ENCODE measurements at regions not wholly inside any gene's neighbourhood (a gene's known extent, or its start where the extent isn't known, plus 50 kb on each side); places are given as distances from the start of the nearest gene placed in this dataset.

DNA sequence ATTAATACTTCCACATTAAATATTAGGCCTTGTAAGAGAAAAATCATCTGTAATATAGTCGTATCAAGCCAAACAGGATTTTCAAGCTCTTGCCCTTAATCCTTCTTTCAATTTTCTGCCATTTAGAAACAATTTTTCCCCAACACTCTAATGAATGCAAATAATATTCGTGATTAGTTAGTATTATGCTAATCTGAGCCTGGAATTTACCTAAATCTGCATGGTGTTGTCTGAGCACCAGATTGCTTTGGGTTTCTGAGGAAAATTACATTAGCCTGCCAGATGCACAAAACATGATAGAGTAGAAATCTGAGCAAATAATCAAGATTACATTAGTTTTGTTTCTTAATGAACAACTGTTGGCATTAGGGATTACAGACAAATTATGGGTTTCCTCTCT, 176.6 kb downstream of the ZDHHC21 start:
- Histone ChIP-seq H3K9me3 (ENCODE audit: control insufficient read depth, insufficient read depth, low read depth, low read length) (no peaks in the 10 kb centered on the region), H3K4me3 (ENCODE audit: low read depth, low read length) (no peak overlapping the region), H3K36me3 (ENCODE audit: control insufficient read depth in 2 of 2, insufficient read depth in 1 of 2, low read length in 2 of 2) (no peaks in the 10 kb centered on the region), H3K27ac (ENCODE audit: extremely low read depth, low read depth, low read length) (no peak overlapping the region), H3K4me1 (ENCODE audit: control insufficient read depth, insufficient read depth, low read length) (no peaks in the 10 kb centered on the region)
- ChIA-PET POLR2A (no interaction called here), CTCF (interaction anchor here (0.6 kb wide), 1 partner anchor 36 kb away, joined by 3 read pairs; no protein-coding TSS in a partner anchor)
- no peak for TF ChIP-seq ZNF354C (tag by site-specific recombination; IDR thresholded peaks at IDR 0.05; ENCODE audit: borderline replicate concordance, low read depth)
- TF ChIP-seq PRDM10 (tag by site-specific recombination; IDR thresholded peaks at IDR 0.05), result no peak
- TF ChIP-seq KLF1 (tag by site-specific recombination; IDR thresholded peaks at IDR 0.05), result no peak
- no peak for TF ChIP-seq ZNF146 (tag by site-specific recombination; IDR thresholded peaks at IDR 0.05)
- no peak for TF ChIP-seq ZNF596 (tag by site-specific recombination; IDR thresholded peaks at IDR 0.05)
- TF ChIP-seq ZNF701 (tag by site-specific recombination; IDR thresholded peaks at IDR 0.05), result no peak

GRCh38 chr9:14515571-14516198, 177.5 kb downstream of the ZDHHC21 start:
- Histone ChIP-seq H3K27ac (ENCODE audit: extremely low read depth, low read depth, low read length) (no peak overlapping the region), H3K4me1 (ENCODE audit: control insufficient read depth, insufficient read depth, low read length) (no peaks in the 10 kb centered on the region), H3K9me3 (ENCODE audit: control insufficient read depth, insufficient read depth, low read depth, low read length) (no peaks in the 10 kb centered on the region), H3K4me3 (ENCODE audit: low read depth, low read length) (no peak overlapping the region), H3K36me3 (ENCODE audit: control insufficient read depth in 2 of 2, insufficient read depth in 1 of 2, low read length in 2 of 2) (no peaks in the 10 kb centered on the region)
- CTCF ChIA-PET, result interaction anchor here (0.5 to 1.0 kb wide), 2 partner anchors 51 to 639 kb away, joined by 3 to 4 read pairs; no protein-coding TSS in a partner anchor
- no peak for TF ChIP-seq ZNF175 (tag by site-specific recombination; IDR thresholded peaks at IDR 0.05)
- TF ChIP-seq ZNF214 (tag by site-specific recombination; IDR thresholded peaks at IDR 0.05; ENCODE audit: borderline replicate concordance), result no peak
- TF ChIP-seq ZNF239 (tag by site-specific recombination; IDR thresholded peaks at IDR 0.05), result no peak
- no peak for TF ChIP-seq ZNF558 (tag by site-specific recombination; IDR thresholded peaks at IDR 0.05)
- POLR2A ChIA-PET, result no interaction called here

- CTCF ChIA-PET, result interaction anchor here (0.5 kb wide), 1 partner anchor 640 kb away, joined by 3 read pairs; no protein-coding TSS in a partner anchor
- Histone ChIP-seq H3K27ac (ENCODE audit: extremely low read depth, low read depth, low read length) (no peak overlapping the region), H3K4me3 (ENCODE audit: low read depth, low read length) (no peak overlapping the region), H3K4me1 (ENCODE audit: control insufficient read depth, insufficient read depth, low read length) (no peaks in the 10 kb centered on the region), H3K9me3 (ENCODE audit: control insufficient read depth, insufficient read depth, low read depth, low read length) (no peaks in the 10 kb centered on the region), H3K36me3 (ENCODE audit: control insufficient read depth in 2 of 2, insufficient read depth in 1 of 2, low read length in 2 of 2) (no peaks in the 10 kb centered on the region)
- POLR2A ChIA-PET, result no interaction called here
- TF ChIP-seq ZSCAN23 (tag by site-specific recombination; IDR thresholded peaks at IDR 0.05) (no peak), ZNF488 (tag by site-specific recombination; IDR thresholded peaks at IDR 0.05) (no peak), ZNF280C (tag by site-specific recombination; IDR thresholded peaks at IDR 0.05) (no peak), ZNF10 (tag by site-specific recombination; IDR thresholded peaks at IDR 0.05) (no peak), BCL11B (tag by site-specific recombination; IDR thresholded peaks at IDR 0.05; ENCODE audit: low read depth) (no peak), ZBTB21 (tag by site-specific recombination; IDR thresholded peaks at IDR 0.05) (no peak), YY1 (tag by site-specific recombination; IDR thresholded peaks at IDR 0.05) (no peak), KLF9 (tag by site-specific recombination; IDR thresholded peaks at IDR 0.05; ENCODE audit: low read depth) (no peak), ZNF138 (tag by site-specific recombination; IDR thresholded peaks at IDR 0.05; ENCODE audit: borderline replicate concordance) (no peak)
- TF ChIP-seq, protein P1, sequence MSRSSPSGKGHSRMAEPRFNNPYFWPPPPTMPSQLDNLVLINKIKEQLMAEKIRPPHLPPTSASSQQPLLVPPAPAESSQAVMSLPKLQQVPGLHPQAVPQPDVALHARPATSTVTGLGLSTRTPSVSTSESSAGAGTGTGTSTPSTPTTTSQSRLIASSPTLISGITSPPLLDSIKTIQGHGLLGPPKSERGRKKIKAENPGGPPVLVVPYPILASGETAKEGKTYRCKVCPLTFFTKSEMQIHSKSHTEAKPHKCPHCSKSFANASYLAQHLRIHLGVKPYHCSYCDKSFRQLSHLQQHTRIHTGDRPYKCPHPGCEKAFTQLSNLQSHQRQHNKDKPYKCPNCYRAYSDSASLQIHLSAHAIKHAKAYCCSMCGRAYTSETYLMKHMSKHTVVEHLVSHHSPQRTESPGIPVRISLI (tag by site-specific recombination; IDR thresholded peaks at IDR 0.05), result no peak
These were observed 178.2 kb downstream of the ZDHHC21 start for GRCh38 chr9:14515049-14515448.
